Suppressor macrophage treated with lipopolysaccharide for 4 hours (primary cell): ENCODE measurements at regions not wholly inside any gene's neighbourhood (a gene's known extent, or its start where the extent isn't known, plus 50 kb on each side); places are given as distances from the start of the nearest gene placed in this dataset.
"Not testable (repeated sequence)": the region's sequence is repeated elsewhere in the genome, so short reads cannot be mapped to it uniquely, and the experiment has no call there.

Experiments used
- DNase-seq: peaks from one replicate; pipeline ENCODE4 v3.0.0-alpha.2; 2020

DNA sequence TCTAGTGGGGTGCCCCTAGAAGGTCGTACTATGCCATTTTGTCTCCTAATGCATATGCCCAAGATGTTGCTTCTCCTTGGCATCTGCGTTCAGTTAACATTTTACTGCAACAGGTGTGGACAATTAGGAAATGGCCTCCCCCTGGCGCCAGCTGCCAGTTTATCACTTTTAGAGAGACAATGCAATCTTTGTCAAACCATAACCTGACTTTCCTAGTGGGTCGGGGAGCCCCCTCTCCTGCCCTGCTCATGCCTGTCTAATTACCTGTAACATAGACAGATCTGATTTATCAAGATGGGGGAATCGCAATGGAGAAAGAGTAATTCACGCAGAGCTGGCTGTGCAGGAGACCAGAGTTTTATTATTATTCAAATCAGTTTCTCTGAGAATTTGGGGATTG, 353.7 kb upstream of the SGO1 start:
- no peak for DNase-seq

GRCh38 chr3:20537234-20537633, 351.2 kb upstream of the SGO1 start:
- no peak for DNase-seq

DNA sequence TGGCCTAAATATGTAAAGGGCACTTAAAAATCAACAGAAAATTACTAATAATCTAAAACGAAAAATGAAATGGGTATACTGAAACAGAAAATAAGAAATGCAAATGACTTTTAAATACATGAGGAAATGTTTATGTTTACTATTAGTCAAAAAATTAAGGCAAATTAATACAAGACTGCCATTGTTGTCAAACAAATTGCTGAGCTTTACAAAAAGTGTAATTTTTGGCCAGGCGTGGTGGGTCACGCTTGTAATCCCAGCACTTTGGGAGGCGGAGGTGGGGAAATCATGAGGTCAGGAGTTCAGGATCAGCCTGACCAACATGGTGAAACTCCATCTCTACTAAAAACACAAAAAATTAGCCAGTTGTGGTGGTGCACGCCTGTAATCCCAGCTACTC, 343.9 kb upstream of the SGO1 start:
- DNase-seq: no peak

GRCh38 chr3:20528180-20528770, 342.3 kb upstream of the SGO1 start:
- no peak for DNase-seq

- DNase-seq: no peak
Observed at GRCh38 chr3:20527368-20527767, 341.4 kb upstream of the SGO1 start.

DNA sequence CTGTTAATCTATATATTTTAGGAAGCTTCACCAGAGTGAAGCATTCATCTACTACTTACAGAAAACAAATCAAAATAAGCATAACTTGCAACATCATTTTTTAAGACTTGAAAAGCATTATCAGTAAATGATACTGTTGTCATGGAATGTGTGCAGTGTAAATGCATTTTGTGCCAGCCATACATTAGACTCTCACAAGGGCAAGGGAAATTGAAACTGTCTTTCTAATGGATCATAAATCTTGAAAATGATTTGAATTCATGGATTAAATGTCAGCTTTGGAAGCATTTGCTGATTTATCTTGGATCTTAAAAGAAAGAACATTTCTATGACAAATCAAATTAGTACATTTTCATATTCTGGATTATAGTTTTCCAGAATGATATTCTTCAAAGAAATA, 338.3 kb upstream of the SGO1 start:
- no peak for DNase-seq

GRCh38 chr3:20523293-20523692, 337.3 kb upstream of the SGO1 start:
- DNase-seq: no peak

GRCh38 chr3:20517316-20517715, 331.3 kb upstream of the SGO1 start:
- not testable (repeated sequence) for DNase-seq

DNA sequence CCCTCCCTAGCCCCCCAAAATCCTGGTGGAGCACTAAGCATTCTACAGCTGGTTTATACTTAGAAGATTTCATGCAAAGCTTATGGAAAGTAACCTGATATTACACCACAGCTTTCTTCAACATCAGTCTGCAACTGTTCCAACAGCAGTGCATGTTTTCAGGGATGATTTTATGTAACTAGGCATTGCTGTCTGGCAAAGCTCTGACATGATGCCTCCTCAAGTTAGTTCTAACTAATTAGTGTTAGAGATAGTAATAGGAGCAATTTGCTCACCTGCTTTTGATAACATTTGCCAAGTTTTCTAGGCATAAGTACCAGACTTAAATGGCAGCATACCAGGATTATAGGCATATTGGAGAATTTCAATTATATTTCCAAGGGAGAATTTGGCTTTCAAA, 330.3 kb upstream of the SGO1 start:
- no peak for DNase-seq

DNA sequence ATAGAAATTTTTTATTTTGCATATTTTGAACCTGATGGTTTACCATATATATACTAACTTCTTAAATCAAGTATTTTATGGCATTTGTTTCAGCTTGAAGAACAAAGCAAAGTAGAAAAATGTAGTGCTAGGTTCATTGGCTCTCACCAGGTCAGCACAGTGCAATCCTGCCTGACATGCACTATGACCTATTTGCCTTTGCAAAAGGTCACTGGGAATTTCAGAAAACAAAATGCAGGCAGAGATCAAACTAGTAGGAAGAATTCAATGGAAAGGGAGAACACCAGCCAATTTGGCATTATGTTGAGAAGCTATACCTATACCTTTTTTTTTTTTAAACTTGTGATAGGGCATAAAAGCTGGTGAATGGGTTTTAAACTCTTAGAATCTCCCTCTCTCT, 329.8 kb upstream of the SGO1 start:
- no peak for DNase-seq

DNA sequence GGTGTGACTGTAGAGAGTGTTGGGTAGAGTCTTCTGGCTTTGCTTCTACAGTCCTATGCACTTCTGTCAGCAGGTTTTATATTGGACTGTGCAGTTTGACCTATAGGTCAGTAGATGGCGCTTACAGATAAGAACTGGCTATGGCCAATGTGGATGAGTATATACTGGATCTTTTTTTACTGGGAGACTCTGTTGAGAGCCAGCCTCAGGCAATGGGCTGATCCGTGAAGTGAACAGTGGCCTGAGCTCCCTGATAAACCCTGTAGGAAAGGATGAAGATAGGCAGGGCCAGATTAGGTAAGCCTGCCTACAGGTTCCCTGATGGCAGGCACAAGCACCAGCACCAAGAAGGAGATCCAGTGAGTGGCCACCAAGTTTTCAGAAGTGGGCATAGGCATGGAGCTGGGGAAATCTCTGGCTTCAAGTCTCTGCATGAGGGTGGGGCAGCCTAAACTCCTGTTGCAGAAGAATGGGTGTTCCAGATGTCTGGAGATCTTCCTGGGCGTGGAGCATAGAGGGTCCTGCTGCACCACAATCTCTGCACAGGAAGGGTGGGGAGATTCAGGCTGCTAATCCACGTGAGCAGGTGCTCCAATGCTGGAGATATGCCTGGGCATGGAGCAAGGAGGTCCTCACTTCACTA, 326.0 kb upstream of the SGO1 start:
- DNase-seq: peak; percentile 36

DNA sequence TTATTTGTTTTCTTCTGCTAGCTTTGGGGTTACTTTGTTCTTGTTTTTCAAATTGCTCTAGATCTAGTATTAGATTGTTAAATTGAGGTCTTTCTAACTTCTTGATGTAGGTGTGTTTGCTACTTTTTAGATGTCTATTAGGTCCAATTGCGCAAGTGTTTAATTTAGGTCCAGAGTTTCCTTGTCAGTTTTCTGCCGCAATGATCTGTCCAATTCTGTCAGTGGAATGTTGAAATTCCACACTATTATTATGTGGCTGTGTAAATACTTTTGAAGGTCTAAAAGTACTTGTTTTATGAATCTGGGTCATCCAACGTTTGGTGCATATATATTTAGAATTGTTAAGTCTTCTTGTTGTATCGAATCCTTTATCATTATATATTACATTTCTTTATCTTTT, 324.4 kb upstream of the SGO1 start:
- DNase-seq: no peak

DNA sequence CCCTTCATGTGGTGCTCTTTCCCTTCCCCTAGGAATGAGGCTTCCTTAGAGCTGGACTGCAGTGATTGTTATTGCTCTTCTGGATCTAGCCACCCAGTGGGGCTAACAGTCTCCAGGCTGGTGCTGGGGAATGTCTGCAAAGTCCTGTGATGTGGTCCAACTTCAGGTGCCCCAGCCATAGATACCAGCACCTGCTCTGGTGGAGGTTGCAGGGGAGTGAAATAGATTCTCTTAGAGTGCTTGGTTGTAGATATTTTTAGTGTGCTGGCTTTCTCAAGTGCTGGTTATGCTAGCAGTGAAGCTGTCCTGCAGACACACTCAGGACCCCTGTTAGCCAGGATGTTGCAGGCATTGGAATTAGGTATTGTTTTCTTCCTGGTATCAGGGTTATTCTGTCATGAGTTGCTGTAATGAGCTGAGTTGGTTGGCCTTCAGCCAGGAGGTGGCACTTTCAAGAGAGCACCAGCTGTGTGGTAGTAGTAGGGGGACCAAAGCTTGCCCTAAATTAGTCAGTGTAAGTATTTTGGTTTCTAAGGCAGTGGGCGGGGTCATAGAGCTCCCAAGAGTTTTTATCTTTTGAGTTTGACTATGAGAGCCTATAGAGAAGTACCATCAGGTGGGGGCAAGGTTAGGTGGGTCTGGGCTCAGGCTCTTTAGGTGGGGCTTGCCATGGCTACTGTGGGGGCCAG, 317.5 kb upstream of the SGO1 start:
- no peak for DNase-seq

DNA sequence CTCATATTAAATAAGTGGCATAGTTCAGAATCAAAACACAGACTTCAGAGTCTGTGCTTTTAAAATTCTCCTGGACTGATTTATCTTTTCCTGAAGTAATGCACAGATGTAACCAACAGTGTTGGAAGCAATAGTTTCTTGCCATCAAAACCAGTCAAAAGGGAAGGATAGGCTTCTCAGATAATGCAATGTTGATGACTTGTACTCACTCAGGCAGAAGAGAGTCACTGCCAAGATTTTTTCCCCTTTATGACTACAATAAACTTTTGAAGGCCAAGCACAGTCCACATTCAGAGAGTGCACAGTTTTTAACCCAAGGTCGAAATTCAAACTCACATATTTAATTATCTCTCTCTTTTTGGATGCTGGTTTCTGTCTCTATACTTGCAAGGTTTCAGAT, 305.0 kb upstream of the SGO1 start:
- DNase-seq: no peak

DNA sequence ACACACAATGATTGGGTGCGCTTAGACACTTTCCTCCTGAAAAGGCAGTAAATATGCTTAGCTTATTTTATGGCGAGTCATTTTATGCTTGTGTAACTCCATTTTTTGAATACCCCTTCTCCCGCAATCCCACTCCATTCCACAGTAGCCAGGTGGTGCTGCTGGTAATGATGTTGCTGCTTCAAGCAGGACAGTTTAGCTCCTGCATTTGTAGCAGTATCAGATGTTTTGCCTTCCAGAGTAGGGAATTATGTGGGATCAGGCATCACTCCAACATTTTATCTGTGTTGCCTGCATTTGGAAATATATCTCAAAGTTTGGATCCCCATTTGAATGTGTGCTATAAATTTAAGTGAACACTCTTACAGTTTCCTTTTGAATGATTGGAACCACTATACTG, 302.1 kb upstream of the SGO1 start:
- DNase-seq: no peak

DNA sequence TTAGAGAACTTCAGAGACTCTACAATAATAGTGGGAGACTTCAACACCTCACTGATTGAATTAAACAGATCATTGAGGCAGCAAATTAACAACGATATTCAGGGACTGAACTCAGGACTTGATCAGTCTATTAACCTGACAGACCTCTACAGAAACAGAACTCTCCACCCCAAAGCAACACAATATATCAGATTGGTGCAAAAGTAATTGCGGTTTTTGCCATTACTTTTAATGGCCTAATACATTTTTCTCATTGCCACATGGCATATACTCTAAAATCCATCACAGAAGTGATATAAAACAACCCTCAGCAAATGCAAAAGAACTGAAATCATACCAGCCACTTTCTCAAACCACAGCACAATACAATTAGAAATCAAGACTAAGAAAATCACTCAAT, 298.1 kb upstream of the SGO1 start:
- DNase-seq: no peak

DNA sequence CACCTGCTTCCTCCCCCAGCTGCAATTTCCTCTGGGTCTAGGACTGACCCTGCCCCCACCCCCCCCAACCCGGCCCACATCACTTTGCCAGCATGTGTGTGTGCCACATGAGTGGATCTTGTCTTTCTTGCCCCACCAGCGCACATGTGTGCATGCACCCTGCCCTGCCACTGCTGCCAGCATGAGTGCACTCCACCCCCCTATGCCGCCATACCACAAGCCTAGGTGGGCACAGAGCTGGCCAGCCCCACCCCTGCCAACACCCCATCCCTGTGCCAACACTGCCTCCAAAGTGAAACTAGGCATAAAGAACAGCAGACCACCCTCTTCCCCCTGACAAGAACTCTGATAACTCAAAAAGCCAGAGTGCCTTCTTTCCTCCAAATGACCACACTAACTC, 296.3 kb upstream of the SGO1 start:
- DNase-seq: no peak

DNA sequence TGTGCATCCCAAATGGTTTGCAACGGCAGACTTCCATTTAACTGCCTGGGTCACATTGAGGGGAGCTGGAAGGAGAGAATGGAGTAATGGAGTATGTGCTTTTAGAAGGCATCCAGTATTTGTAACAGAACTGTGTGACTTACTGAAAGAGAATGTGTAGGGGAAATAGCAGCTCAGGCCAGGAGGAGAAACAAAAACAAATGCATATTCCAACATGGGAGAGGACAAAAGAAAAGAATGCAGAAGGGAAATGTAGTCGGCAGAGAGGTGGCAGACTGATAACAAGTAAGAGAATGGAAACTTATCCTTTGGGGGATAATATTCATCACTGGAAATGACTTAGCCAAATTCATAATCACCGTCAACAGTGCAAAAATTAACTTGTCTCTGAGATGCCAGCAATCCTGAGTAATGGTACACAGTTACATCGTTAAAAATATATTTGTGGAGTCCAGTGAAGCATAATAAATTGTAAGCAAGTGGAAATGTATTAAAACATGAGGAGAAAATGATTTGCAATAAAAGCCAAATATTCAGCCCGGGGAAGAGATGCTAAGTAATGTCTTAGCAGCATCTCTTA, 294.9 kb upstream of the SGO1 start:
- DNase-seq: no peak

DNA sequence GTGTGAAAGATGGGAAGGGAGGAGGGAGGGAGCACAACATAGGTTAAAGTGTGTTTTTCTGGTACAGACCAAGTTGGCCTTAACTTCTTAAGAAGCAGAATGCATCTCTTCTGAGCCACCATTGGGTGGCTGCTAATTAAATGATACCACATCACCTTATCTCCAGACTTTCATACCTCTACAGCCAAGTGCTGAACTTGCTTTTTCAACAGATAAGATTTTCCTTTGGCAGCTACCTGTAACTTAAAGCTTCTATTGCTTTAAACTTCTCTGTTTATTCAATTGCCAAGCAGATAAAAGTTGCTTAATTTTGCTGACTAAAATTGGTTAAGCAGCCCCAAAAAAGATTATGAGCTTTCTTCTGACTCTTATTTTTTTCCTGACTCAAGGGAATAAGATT, 292.4 kb upstream of the SGO1 start:
- DNase-seq: no peak

- DNase-seq: not testable (repeated sequence)
Observed at GRCh38 chr3:20464237-20464636, 278.2 kb upstream of the SGO1 start.

DNA sequence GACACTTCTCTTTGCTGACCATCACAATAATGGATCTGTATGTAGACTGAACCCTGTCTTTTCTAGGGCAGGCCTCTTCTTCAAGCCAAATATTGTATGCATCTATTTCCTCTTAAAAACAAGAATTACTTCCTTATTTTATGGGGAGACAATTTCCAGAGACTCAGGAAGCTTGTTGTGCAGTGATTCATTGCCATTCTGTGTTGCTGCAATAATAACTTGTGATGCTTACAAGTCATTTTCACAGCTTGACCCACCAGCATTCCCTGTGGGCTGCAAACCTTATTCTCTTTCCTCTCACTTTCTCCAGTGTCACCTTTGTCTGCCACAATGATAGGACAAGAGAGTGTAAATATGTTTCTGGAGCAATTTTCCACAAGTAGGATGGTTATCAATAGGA, 276.7 kb upstream of the SGO1 start:
- DNase-seq: peak; percentile 3

DNA sequence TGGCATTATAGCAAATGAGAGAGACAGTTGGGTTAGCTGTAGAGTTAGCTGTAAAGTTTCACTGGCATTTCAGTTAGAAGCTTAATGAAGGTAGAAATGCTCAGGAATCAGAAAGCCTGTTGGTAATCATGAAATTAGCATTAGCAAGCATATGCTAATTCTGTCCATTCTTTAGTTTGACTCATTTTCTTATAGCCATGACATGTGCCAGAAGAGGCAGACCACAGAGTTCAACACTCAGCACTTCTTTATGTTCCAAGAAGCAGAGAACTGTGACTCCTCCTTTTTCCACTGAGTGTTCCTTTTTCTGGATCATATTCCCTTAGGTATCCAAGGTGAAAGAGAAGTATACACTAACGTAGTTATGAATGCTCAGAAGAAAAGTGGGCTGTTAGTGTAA, 276.2 kb upstream of the SGO1 start:
- no peak for DNase-seq

DNA sequence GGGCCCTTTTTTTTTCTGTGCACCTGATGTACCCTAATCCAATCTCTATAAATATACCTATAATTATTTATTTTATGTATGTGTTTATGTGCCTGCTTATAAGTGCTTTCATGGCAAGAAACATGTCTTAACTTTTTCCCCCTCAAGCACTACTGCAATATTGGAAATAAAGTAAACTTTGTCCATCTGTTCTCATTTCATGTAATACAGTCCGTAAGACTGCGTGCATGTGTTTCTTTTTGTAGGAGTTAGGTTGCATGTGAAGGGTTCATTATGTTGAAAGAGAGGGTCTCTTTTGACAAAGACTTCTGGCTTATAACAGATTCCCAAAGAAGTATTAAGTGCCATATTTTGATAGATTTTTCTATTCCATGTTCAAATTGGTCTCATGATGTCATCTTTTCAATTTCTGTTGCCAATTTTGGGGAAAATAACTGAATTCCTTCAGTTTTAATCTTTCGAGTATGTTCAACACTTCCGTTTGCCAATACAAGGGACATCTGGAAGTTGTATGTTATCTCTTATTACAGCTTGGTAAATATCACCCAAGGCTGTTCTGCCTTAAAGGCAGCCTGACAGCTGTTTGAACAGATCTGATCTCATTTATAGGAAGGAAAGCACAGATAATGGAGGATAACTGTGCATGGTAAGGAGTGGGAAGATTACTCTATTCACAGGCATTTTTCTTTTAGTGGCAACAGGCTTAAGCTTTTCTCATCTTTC, 273.1 kb upstream of the SGO1 start:
- DNase-seq: no peak

DNA sequence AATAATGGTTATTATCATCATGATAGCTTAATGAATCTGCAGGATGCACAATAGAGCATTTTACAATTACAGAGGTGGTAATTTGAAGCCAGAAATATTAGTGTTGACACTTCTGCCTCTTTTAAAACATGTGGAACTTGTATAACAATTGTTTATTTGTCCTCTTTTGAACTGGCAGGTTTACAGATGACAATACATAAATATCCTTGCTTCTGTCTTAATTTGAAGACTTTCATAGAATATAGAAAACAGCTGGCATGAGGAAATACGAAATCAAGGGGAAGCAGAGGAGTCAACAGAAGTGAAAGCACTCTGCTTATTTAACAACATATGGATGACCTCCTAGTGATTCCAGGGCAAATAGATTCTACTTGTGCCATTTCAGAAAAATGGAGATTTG, 270.5 kb upstream of the SGO1 start:
- no peak for DNase-seq
